GM12878 (cell line): ENCODE measurements at regions not wholly inside any gene's neighbourhood (a gene's known extent, or its start where the extent isn't known, plus 50 kb on each side); places are given as distances from the start of the nearest gene placed in this dataset.

Experiments used
- ATAC-seq: fragments of 200-7000 bp; cut with Tn5 transposase; 3 replicates; pipeline ENCODE4 v1.9.1; 2020; ENCODE audit warnings: mild to moderate bottlenecking, moderate library complexity
- BruUV-seq: library from RNA; stranded (reverse); fragments of 400-500 nt; replicated peaks from 2 replicates; lab custom pipeline; 2021; lab: Mats Ljungman, UMichigan
- CTCF ChIA-PET: fragments of 300-600 bp; sonication (Branson Sonifier 250); formaldehyde crosslinking; extraction: SDS; loops from one replicate; lab custom pipeline; 2021; ENCODE audit warnings: inconsistent platforms; lab: Yijun Ruan, JAX
- POLR2A ChIA-PET: fragments of 350-600 bp; formaldehyde crosslinking; extraction: SDS; loops from one replicate; lab custom pipeline; 2021; ENCODE audit warnings: inconsistent platforms; lab: Charles Lee
- RAD21 ChIA-PET: fragments of 300-600 bp; sonication (Branson Sonifier 250); formaldehyde crosslinking; loops from one replicate; lab custom pipeline; 2023; ENCODE audit warnings: antibody characterized with exemption; ENCODE audit not compliant: unreplicated experiment; lab: Charles Lee
- SMC1A ChIA-PET: fragments of 300-600 bp; sonication (Branson Sonifier 250); formaldehyde crosslinking; loops from one replicate; lab custom pipeline; 2023; ENCODE audit not compliant: unreplicated experiment, uncharacterized antibody; lab: Charles Lee
- DNase-seq: peaks from one replicate; pipeline ENCODE4 v3.0.0-alpha.2; 2011; ENCODE audit warnings: low read depth, low spot score
- FAIRE-seq: peaks from 3 replicates; lab custom pipeline; 2011; peaks lifted over from hg19 to GRCh38; lab: Jason Lieb, UNC
- H2AFZ ChIP-seq: 2 replicates; pipeline ENCODE4 v1.6.0; 2011; ENCODE audit warnings: low read depth, low read length, control low read depth; ENCODE audit not compliant: control insufficient read depth
- H3K27ac ChIP-seq: 2 replicates; pipeline ENCODE4 v1.5.1; 2011; ENCODE audit warnings: control low read depth; ENCODE audit not compliant: control insufficient read depth, insufficient read depth
- H3K27me3 ChIP-seq, 2 experiments: replicated peaks in 1 of 2; 2 replicates each; pipeline versions ENCODE4 v1.6.0 to v1.6.1; 2011; ENCODE audit warnings: low read length in 1 of 2; ENCODE audit not compliant: control insufficient read depth in 2 of 2, insufficient read depth in 2 of 2
- H3K36me3 ChIP-seq, 2 experiments: 2 replicates each; pipeline ENCODE4 v1.5.1; 2011; ENCODE audit warnings: low read length in 1 of 2; ENCODE audit not compliant: control insufficient read depth in 2 of 2, insufficient read depth in 2 of 2
- H3K4me1 ChIP-seq: 2 replicates; pipeline ENCODE4 v1.6.1; 2011; ENCODE audit warnings: mild to moderate bottlenecking, low read length, moderate library complexity, mixed read lengths; ENCODE audit not compliant: control insufficient read depth, insufficient read depth
- H3K4me2 ChIP-seq: 2 replicates; pipeline ENCODE4 v1.6.0; 2011; ENCODE audit warnings: control low read depth; ENCODE audit not compliant: control insufficient read depth, insufficient read depth
- H3K4me3 ChIP-seq: fragments of 200-600 bp; sonication (generic); 2 replicates; pipeline ENCODE4 v1.5.1; 2016
- H3K79me2 ChIP-seq: 2 replicates; pipeline ENCODE4 v1.6.0; 2011; ENCODE audit warnings: low read length; ENCODE audit not compliant: control insufficient read depth, insufficient read depth
- H3K9ac ChIP-seq: 2 replicates; pipeline ENCODE4 v1.8.0; 2011; ENCODE audit warnings: low read length, control low read depth, mixed read lengths; ENCODE audit not compliant: control insufficient read depth, insufficient read depth
- H3K9me3 ChIP-seq: replicated peaks from 3 replicates; pipeline ENCODE4 v1.5.1; 2011; ENCODE audit warnings: mild to moderate bottlenecking, low read length; ENCODE audit not compliant: control insufficient read depth, insufficient read depth
- H4K20me1 ChIP-seq: 2 replicates; pipeline ENCODE4 v1.6.0; 2011; ENCODE audit not compliant: control insufficient read depth, insufficient read depth
- CBX3 ChIP-seq: fragments of 200-600 bp; sonication (generic); IDR thresholded peaks from 2 replicates; pipeline ENCODE4 v1.6.1; 2016; ENCODE audit warnings: low read depth, borderline replicate concordance
- CREM ChIP-seq: IDR thresholded peaks from 2 replicates; pipeline ENCODE4 v1.6.1; 2014; ENCODE audit warnings: antibody characterized with exemption, low read depth
- DPF2 ChIP-seq: fragments of 450-650 bp; IDR thresholded peaks from 2 replicates; pipeline ENCODE4 v1.6.1; 2017; ENCODE audit warnings: mild to moderate bottlenecking
- FOS ChIP-seq: IDR thresholded peaks from 3 replicates; pipeline ENCODE4 v1.6.1; 2011; ENCODE audit warnings: borderline replicate concordance; ENCODE audit not compliant: insufficient read length; ENCODE audit errors: extremely low read depth
- HSF1 ChIP-seq: fragments of 150-350 bp; IDR thresholded peaks from 2 replicates; pipeline ENCODE4 v1.6.1; 2014; ENCODE audit warnings: mild to moderate bottlenecking, low read depth, low read length
- IRF5 ChIP-seq: fragments of 450-650 bp; IDR thresholded peaks from 2 replicates; pipeline ENCODE4 v1.6.1; 2017; ENCODE audit warnings: borderline replicate concordance
- RBBP5 ChIP-seq: fragments of 200-600 bp; sonication (generic); conservative IDR thresholded peaks from 2 replicates; pipeline ENCODE4 v1.6.1; 2016
- RUNX3 ChIP-seq: IDR thresholded peaks from 2 replicates; pipeline ENCODE4 v1.6.1; 2012; ENCODE audit warnings: low read length, inconsistent platforms
- SKIL ChIP-seq: fragments of 450-650 bp; IDR thresholded peaks from 2 replicates; pipeline ENCODE4 v1.6.1; 2017; ENCODE audit warnings: mild to moderate bottlenecking, low read depth, inconsistent platforms; ENCODE audit not compliant: poor library complexity, severe bottlenecking
- SMAD1 ChIP-seq: fragments of 450-650 bp; IDR thresholded peaks from 2 replicates; pipeline ENCODE4 v1.6.1; 2018; ENCODE audit warnings: mild to moderate bottlenecking, low read depth; ENCODE audit not compliant: partially characterized antibody
- SREBF1 ChIP-seq: IDR thresholded peaks from 2 replicates; pipeline ENCODE4 v1.6.1; 2012; ENCODE audit warnings: mild to moderate bottlenecking, low read length
- ZNF207 ChIP-seq: fragments of 450-650 bp; IDR thresholded peaks from 2 replicates; pipeline ENCODE4 v1.6.1; 2014; ENCODE audit warnings: antibody characterized with exemption, mild to moderate bottlenecking, borderline replicate concordance
- WGBS: methylation state at CpG from one replicate; pipeline ENCODE4 v1.1.6; 2016; ENCODE audit warnings: low lambda C conversion rate; ENCODE audit not compliant: insufficient replicate concordance, insufficient coverage; ENCODE audit errors: missing lambda C conversion rate; 5-methylcytosine and 5-hydroxymethylcytosine counted together
- in situ Hi-C: fragments of 300-500 bp; cut with MboI; formaldehyde crosslinking; loops from 9 replicates; pipeline ENCODE4 v1.14.3; 2018; ENCODE audit warnings: mixed read lengths
- intact Hi-C: fragments of 100-400 bp; cut with micrococcal nuclease; formaldehyde crosslinking; loops from one replicate; pipeline ENCODE4 v1.14.2; 2022; ENCODE audit not compliant: unreplicated experiment

DNA sequence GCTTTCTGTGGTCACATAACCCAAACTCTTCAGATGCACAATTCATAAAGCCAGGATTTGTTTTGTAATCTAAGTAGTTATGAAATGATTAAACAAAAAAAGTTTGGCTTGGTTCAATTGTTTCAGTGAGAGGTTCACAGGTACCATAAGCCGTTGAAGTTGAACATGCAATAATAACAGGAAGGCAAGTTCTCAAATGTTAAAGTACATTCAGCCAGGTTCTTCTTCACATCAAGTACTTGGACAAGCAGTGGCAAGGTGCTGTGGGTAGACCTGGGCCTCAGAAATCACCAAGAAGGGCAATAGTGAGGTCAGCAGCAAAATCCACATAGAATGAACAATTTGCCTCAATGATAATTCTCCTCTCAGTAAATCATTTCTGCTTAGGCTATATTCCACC lies 175.5 kb downstream of the EPM2A start:
- Histone ChIP-seq H3K4me3 (no peak overlapping the region), H4K20me1 (no peaks in the 10 kb centered on the region), H3K4me1 (no peaks in the 10 kb centered on the region), H3K27me3 (no peaks in the 10 kb centered on the region), H2AFZ (no peak overlapping the region), H3K9me3 (no peaks in the 10 kb centered on the region), H3K4me2 (no peak overlapping the region)
- WGBS, result 0% methylated on average over 1 of the region's 1 CpG
- RAD21 ChIA-PET, result no interaction called here
- intact Hi-C loops (no loop called here), in situ Hi-C loops (no loop called here)
- ATAC-seq, result no peak
- TF ChIP-seq RUNX3 (peak; percentile 43; the same call in 1 of the 2 replicates), CBX3 (no peak)
- TF ChIP-seq, all 136 proteins: peak for 1
- no TSS peak for BruUV-seq
- no peaks in the 10 kb centered on the region for H3K36me3 ChIP-seq
- no peaks in the 10 kb centered on the region for H3K79me2 ChIP-seq
- POLR2A ChIA-PET, result no interaction called here
- DNase-seq (no peak), FAIRE-seq (no peak)
- no peak overlapping the region for H3K27ac ChIP-seq
- CTCF ChIA-PET, result no interaction called here
- SMC1A ChIA-PET, result no interaction called here
- no peak overlapping the region for H3K9ac ChIP-seq

DNA sequence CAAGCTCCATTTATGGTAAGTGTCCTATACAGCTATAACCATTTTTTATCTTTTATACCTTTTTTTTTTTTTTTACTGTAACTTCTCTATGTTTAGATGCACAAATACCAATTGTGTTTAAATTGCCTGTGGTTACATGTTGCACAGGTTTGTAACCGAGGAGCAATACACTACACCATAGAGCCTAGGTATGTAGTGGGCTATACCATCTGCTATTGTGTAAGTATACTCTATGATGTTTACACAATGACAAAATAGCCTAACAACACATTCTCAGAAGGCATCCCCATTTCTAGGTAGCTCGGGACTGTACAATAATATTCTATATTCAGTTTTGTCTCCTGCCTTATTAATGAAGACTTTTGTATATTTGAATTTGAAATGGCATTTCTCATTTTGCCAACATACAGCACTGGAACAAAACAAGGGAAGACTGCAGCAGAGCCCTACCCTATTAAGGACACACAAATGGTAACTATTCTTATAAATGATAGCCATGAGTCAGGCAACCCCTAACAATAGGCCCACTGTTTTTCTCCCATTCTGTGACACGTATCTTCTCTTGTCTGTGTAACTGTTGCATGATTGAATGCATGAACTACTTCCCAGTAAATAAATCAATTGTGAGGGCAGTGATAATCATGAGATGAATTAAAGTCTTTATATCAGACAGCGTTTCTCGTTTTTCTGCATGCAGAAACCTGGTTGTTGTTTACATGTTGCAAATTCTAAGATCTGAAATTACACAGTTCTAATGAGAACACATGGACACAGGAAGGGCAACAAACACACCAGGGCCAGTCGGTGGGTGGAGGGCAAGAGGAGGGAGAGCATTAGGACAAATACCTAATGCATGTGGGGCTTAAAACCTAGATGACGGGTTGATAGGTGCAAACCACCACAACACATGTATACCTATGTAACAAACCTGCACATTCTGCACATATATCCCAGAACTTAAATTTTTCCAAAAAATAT lies 173.9 kb downstream of the EPM2A start:
- FAIRE-seq (no peak), DNase-seq (no peak), ATAC-seq (no peak)
- intact Hi-C loops (no loop called here), in situ Hi-C loops (no loop called here)
- H2AFZ ChIP-seq, result no peak overlapping the region
- H3K36me3 ChIP-seq, result no peaks in the 10 kb centered on the region
- BruUV-seq, result no TSS peak
- no peak overlapping the region for H3K4me2 ChIP-seq
- ChIA-PET POLR2A (no interaction called here), SMC1A (interaction anchor here (0.6 kb wide), 1 partner anchor 101 kb away, joined by 3 read pairs; no protein-coding TSS in a partner anchor), CTCF (interaction anchor here (0.8 kb wide), 1 partner anchor 23 kb away, joined by 3 read pairs; no protein-coding TSS in a partner anchor), RAD21 (no interaction called here)
- no peak overlapping the region for H3K9ac ChIP-seq
- no peaks in the 10 kb centered on the region for H3K27me3 ChIP-seq
- H3K4me3 ChIP-seq, result no peak overlapping the region
- H4K20me1 ChIP-seq, result no peaks in the 10 kb centered on the region
- no peaks in the 10 kb centered on the region for H3K79me2 ChIP-seq
- H3K9me3 ChIP-seq, result no peaks in the 10 kb centered on the region
- H3K27ac ChIP-seq, result no peak overlapping the region
- no peaks in the 10 kb centered on the region for H3K4me1 ChIP-seq
- 67% methylated on average over 7 of the region's 7 CpGs for WGBS
- TF ChIP-seq FOS (no peak), RBBP5 (no peak), HSF1 (no peak), CREM (no peak), SMAD1 (no peak), SREBF1 (no peak), SKIL (no peak), IRF5 (no peak), DPF2 (no peak), ZNF207 (no peak)
